Panc1 (cell line): ENCODE measurements at regions not wholly inside any gene's neighbourhood (a gene's known extent, or its start where the extent isn't known, plus 50 kb on each side); places are given as distances from the start of the nearest gene placed in this dataset.

Experiments
- ATAC-seq: fragments of 200-7000 bp; cut with Tn5 transposase; 2 replicates; pipeline ENCODE4 v1.9.1; 2020; ENCODE audit warnings: mild to moderate bottlenecking, moderate library complexity
- BruUV-seq: library from RNA; stranded (reverse); fragments of 400-500 nt; replicated peaks from 2 replicates; lab custom pipeline; 2021; lab: Mats Ljungman, UMichigan
- CTCF ChIA-PET: fragments of 300-600 bp; sonication (Branson Sonifier 250); formaldehyde crosslinking; loops from one replicate; lab custom pipeline; 2022; ENCODE audit warnings: antibody characterized with exemption; lab: Charles Lee
- POLR2A ChIA-PET: fragments of 300-600 bp; sonication (Branson Sonifier 250); formaldehyde crosslinking; loops from one replicate; lab custom pipeline; 2022; ENCODE audit warnings: antibody characterized with exemption; lab: Charles Lee
- DNase-seq: peaks from one replicate; pipeline ENCODE4 v3.0.0-alpha.2; 2010; ENCODE audit warnings: low read depth, low spot score
- H3K27ac ChIP-seq: 2 replicates; pipeline ENCODE4 v1.5.1; 2011; ENCODE audit warnings: mild to moderate bottlenecking, low read length, inconsistent platforms
- H3K27me3 ChIP-seq: fragments of 200-500 bp; sonication (Bioruptor generic); 2 replicates; pipeline ENCODE4 v1.6.0; 2014; ENCODE audit warnings: low read length, inconsistent platforms; ENCODE audit not compliant: control insufficient read depth, insufficient read depth
- H3K36me3 ChIP-seq: fragments of 200-500 bp; sonication (Bioruptor generic); 2 replicates; pipeline ENCODE4 v1.5.1; 2014; ENCODE audit warnings: inconsistent platforms, mild to moderate bottlenecking, low read length, moderate library complexity; ENCODE audit not compliant: control insufficient read depth, insufficient read depth
- H3K4me1 ChIP-seq: 2 replicates; pipeline ENCODE4 v1.5.1; 2011; ENCODE audit warnings: inconsistent platforms, mild to moderate bottlenecking, low read length, moderate library complexity; ENCODE audit not compliant: control insufficient read depth, insufficient read depth
- H3K4me3 ChIP-seq, 2 experiments: 2 replicates each; pipeline ENCODE4 v1.5.1; 2011 to 2012; ENCODE audit warnings: low read depth in 2 of 2, low read length in 2 of 2, mild to moderate bottlenecking in 2 of 2, inconsistent platforms in 1 of 2, moderate library complexity in 1 of 2
- H3K9me3 ChIP-seq: fragments of 200-500 bp; sonication (Bioruptor generic); 2 replicates; pipeline ENCODE4 v1.5.1; 2014; ENCODE audit warnings: low read depth, mild to moderate bottlenecking, inconsistent platforms, low read length, moderate library complexity; ENCODE audit not compliant: control insufficient read depth, insufficient read depth
- CTCF ChIP-seq: fragments of 450-650 bp; IDR thresholded peaks from 2 replicates; pipeline ENCODE4 v1.5.1; 2017; ENCODE audit warnings: mild to moderate bottlenecking
- POLR2AphosphoS5 ChIP-seq: IDR thresholded peaks from 2 replicates; pipeline ENCODE4 v1.6.1; 2012; ENCODE audit warnings: mild to moderate bottlenecking, low read depth, low read length, moderate library complexity
- REST ChIP-seq, 2 experiments: IDR thresholded peaks; 2 replicates each; pipeline ENCODE4 v1.6.1; 2011 to 2012; ENCODE audit warnings: low read depth in 2 of 2, control low read depth in 1 of 2, low read length in 1 of 2, mild to moderate bottlenecking in 1 of 2, moderate library complexity in 1 of 2; ENCODE audit not compliant: insufficient read depth in 1 of 2
- SIN3A ChIP-seq: IDR thresholded peaks from 2 replicates; pipeline ENCODE4 v1.6.1; 2012; ENCODE audit warnings: low read depth, mild to moderate bottlenecking, low read length, moderate library complexity, borderline replicate concordance; ENCODE audit not compliant: insufficient read depth
- TCF7L2 ChIP-seq: IDR thresholded peaks from 2 replicates; pipeline ENCODE4 v1.6.1; 2011; ENCODE audit warnings: mild to moderate bottlenecking, low read depth, low read length, inconsistent platforms
- in situ Hi-C: cut with HindIII; loops from 2 replicates; pipeline ENCODE4 v1.10.0; 2016; ENCODE audit warnings: low sequenced_read_pairs, low pct_unique_long_range_greater_than_20kb
- intact Hi-C: fragments of 100-400 bp; cut with micrococcal nuclease; formaldehyde crosslinking; loops from one replicate; pipeline ENCODE4 v1.10.0; 2022; ENCODE audit not compliant: unreplicated experiment

DNA sequence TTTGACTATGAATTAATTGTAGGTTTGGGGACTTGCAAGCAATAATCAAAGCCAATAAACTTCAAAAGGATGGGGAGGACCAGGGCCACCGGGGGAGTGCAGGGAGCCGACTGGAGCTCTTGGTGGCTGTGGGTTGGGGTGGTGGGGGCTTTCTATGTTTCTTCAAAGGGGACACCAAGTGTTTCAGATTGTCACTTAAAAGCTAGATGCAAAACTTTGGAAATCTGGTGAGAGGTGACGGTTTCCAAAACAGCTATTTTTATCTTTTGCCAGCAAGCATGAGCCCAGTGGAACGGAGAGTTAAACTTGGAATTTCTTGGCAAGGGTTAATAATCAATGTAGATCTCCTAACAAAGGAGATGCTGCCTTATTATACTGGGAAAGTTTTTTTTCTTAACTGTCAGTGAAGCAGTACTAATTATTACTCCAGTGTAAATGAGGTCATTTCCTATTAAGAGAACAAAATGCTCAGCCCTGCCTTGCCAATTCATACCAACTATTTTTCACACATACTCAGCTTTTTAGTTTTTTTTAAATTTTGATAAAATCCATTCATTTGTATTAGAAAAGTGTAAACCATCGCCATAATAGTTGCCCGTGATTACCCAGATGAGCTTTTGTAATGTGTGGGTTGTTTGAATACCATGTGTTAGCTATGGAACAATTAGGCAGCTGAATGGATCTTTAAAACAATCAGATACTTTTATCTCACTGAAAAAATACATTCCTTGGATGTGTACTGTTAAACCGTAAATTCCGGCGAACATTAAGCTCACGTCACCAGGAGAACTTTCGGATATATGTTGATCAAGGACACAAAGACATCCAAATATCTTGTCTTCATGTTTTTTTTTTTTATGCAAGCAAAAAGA, 95.9 kb upstream of the ZNF536 start:
- Histone ChIP-seq H3K27ac (no peak overlapping the region), H3K4me1 (no peaks in the 10 kb centered on the region), H3K36me3 (no peaks in the 10 kb centered on the region), H3K9me3 (no peaks in the 10 kb centered on the region; the same call in 1 of the 2 replicates), H3K27me3 (peaks cover 25% of the 10 kb centered on the region), H3K4me3 (no peak overlapping the region)
- CTCF ChIA-PET: interaction anchor here (0.7 kb wide), 1 partner anchor 46 kb away, joined by 4 read pairs; no protein-coding TSS in a partner anchor
- no TSS peak for BruUV-seq
- ATAC-seq (no peak), DNase-seq (no peak)
- TF ChIP-seq REST (IDR thresholded peaks at IDR 0.05; ENCODE audit: insufficient read depth in 1 of 2, low read depth in 2 of 2, low read length in 1 of 2) (no peak), TCF7L2 (no peak), POLR2AphosphoS5 (no peak), CTCF (no peak), SIN3A (no peak)
- in situ Hi-C loops: no loop called here
- intact Hi-C loops: no loop called here
- POLR2A ChIA-PET: no interaction called here

- CTCF ChIA-PET: interaction anchor here (0.7 kb wide), 1 partner anchor 46 kb away, joined by 4 read pairs; no protein-coding TSS in a partner anchor
- no peak overlapping the region for H3K27ac ChIP-seq
- ATAC-seq: no peak
These were observed 95.3 kb upstream of the ZNF536 start for GRCh38 chr19:30276883-30277280.

More at GRCh38 chr19:30276883-30277280, 95.3 kb upstream of the ZNF536 start:
- in situ Hi-C loops: no loop called here
- DNase-seq: no peak
- POLR2A ChIA-PET: no interaction called here
- no peak overlapping the region for H3K4me3 ChIP-seq
- no peaks in the 10 kb centered on the region for H3K4me1 ChIP-seq
- intact Hi-C loops: no loop called here
- no peak for TF ChIP-seq POLR2AphosphoS5
- no peak for TF ChIP-seq TCF7L2
- TF ChIP-seq SIN3A: no peak
- no peak for TF ChIP-seq REST (IDR thresholded peaks at IDR 0.05; ENCODE audit: insufficient read depth in 1 of 2, low read depth in 2 of 2, low read length in 1 of 2)
- no peaks in the 10 kb centered on the region for H3K36me3 ChIP-seq
- H3K27me3 ChIP-seq: peaks cover 25% of the 10 kb centered on the region
- no peaks in the 10 kb centered on the region; the same call in 1 of the 2 replicates for H3K9me3 ChIP-seq
- no TSS peak for BruUV-seq
